ENCODE measurements at regions not wholly inside any gene's neighbourhood (a gene's known extent, or its start where the extent isn't known, plus 50 kb on each side); places are given as distances from the start of the nearest gene placed in this dataset.

- no peak overlapping the region for H3K9ac ChIP-seq
- H3K36me3 ChIP-seq: no peaks in the 10 kb centered on the region
- H4K20me1 ChIP-seq: no peaks in the 10 kb centered on the region
- H3K4me3 ChIP-seq: no peak overlapping the region
- peak overlapping the region in 3 of 11 experiments; percentile 64 to 71 (median 65); a peak in 6 of 22 replicates for H3K4me2 ChIP-seq
- H3K27me3 ChIP-seq: no peaks in the 10 kb centered on the region
- no peak for TF ChIP-seq Cebpa-rat (IDR thresholded peaks at IDR 0.05)
- H3K27ac ChIP-seq: no peak overlapping the region
- H3K4me1 ChIP-seq: peaks cover 11 to 37% (median 27%) of the 10 kb centered on the region in 10 experiments
- no peaks in the 10 kb centered on the region for H3K9me3 ChIP-seq (replicated peaks in 1 of 11)
These were observed 518.6 kb downstream of the MIAT start for GRCh38 chr22:27175974-27176373.

GRCh38 chr22:27179161-27179560, 521.8 kb downstream of the MIAT start:
- Histone ChIP-seq H3K36me3 (no peaks in the 10 kb centered on the region), H3K9me3 (replicated peaks in 1 of 11) (no peaks in the 10 kb centered on the region), H3K4me3 (no peak overlapping the region), H3K9ac (no peak overlapping the region), H3K27ac (no peak overlapping the region), H4K20me1 (no peaks in the 10 kb centered on the region), H3K27me3 (no peaks in the 10 kb centered on the region), H3K4me1 (peaks cover 11 to 32% (median 24%) of the 10 kb centered on the region in 10 experiments), H3K4me2 (no peak overlapping the region)
- no peak for TF ChIP-seq Cebpa-rat (IDR thresholded peaks at IDR 0.05)

- Histone ChIP-seq H3K9me3 (replicated peaks in 1 of 11) (no peaks in the 10 kb centered on the region), H3K4me3 (no peak overlapping the region), H3K27me3 (no peaks in the 10 kb centered on the region), H3K9ac (no peak overlapping the region), H3K27ac (no peak overlapping the region), H3K36me3 (no peaks in the 10 kb centered on the region), H3K4me1 (peaks cover 0 to 10% (median 8%) of the 10 kb centered on the region in 10 experiments; a peak in 12 of 20 replicates), H4K20me1 (no peaks in the 10 kb centered on the region; a peak in 1 of 22 replicates), H3K4me2 (no peak overlapping the region)
- TF ChIP-seq Cebpa-rat (IDR thresholded peaks at IDR 0.05): no peak
These were observed 524.1 kb downstream of the MIAT start for GRCh38 chr22:27181537-27181936.

- H3K36me3 ChIP-seq: no peaks in the 10 kb centered on the region
- H4K20me1 ChIP-seq: no peaks in the 10 kb centered on the region; a peak in 1 of 22 replicates
- peak overlapping the region in 6 of 11 experiments; percentile 4 to 36 (median 28); a peak in 8 of 22 replicates for H3K4me2 ChIP-seq
- peaks cover 0 to 10% (median 8%) of the 10 kb centered on the region in 10 experiments; a peak in 12 of 20 replicates for H3K4me1 ChIP-seq
- no peak overlapping the region for H3K4me3 ChIP-seq
- H3K9ac ChIP-seq: no peak overlapping the region
- no peak overlapping the region for H3K27ac ChIP-seq
- H3K27me3 ChIP-seq: no peaks in the 10 kb centered on the region
- H3K9me3 ChIP-seq (replicated peaks in 1 of 11): no peaks in the 10 kb centered on the region
- no peak for TF ChIP-seq Cebpa-rat (IDR thresholded peaks at IDR 0.05)
These were observed 526.1 kb downstream of the MIAT start for GRCh38 chr22:27183474-27183873.

GRCh38 chr22:27185099-27185709, 527.8 kb downstream of the MIAT start:
- Histone ChIP-seq H4K20me1 (no peaks in the 10 kb centered on the region; a peak in 1 of 22 replicates), H3K9ac (no peak overlapping the region), H3K4me1 (peaks cover 0 to 10% (median 8%) of the 10 kb centered on the region in 10 experiments; a peak in 12 of 20 replicates), H3K4me3 (no peak overlapping the region), H3K27ac (no peak overlapping the region), H3K4me2 (no peak overlapping the region), H3K9me3 (replicated peaks in 1 of 11) (0 out of 22 replicates have a peak, but pooled peaks cover 0 to 1% (median 0%) of the 10 kb centered on the region in 11 experiments), H3K36me3 (no peaks in the 10 kb centered on the region), H3K27me3 (no peaks in the 10 kb centered on the region)
- TF ChIP-seq Cebpa-rat (IDR thresholded peaks at IDR 0.05): no peak

DNA sequence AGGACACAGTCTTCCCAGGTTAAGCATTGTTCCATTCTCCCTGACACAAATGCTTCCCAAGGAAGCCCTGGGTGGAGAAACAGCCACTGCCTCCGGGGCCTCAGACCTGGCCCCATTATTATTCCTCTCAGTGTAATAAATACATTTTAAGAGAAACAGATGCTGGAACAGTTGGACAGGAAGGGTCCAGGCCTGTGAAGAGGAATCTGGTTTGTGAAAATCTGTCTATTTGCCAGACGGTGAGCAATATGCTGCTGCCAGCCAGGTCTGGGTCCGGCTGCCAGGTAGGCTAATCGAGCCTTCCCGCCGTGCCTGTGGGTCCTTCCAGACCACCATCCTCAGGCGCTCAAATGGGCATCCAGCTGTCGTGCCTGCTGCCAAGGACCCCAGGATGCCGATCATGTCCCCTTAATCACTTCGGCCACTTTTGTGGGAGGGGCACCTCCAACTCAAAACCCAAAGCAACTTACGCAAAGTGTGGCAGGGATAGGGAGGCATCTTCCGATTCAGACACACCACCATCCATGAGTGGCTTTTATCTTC, 528.4 kb downstream of the MIAT start:
- H3K4me1 ChIP-seq: peaks cover 0 to 10% (median 8%) of the 10 kb centered on the region in 10 experiments; a peak in 12 of 20 replicates
- no peaks in the 10 kb centered on the region for H3K27me3 ChIP-seq
- no peaks in the 10 kb centered on the region; a peak in 1 of 22 replicates for H4K20me1 ChIP-seq
- peaks cover 0 to 7% (median 3%) of the 10 kb centered on the region in 11 experiments; a peak in 9 of 22 replicates for H3K9me3 ChIP-seq (replicated peaks in 1 of 11)
- no peak overlapping the region for H3K9ac ChIP-seq
- H3K36me3 ChIP-seq: no peaks in the 10 kb centered on the region
- no peak overlapping the region for H3K4me3 ChIP-seq
- no peak for TF ChIP-seq Cebpa-rat (IDR thresholded peaks at IDR 0.05)
- no peak overlapping the region for H3K4me2 ChIP-seq
- no peak overlapping the region for H3K27ac ChIP-seq

GRCh38 chr22:27186643-27187042, 529.3 kb downstream of the MIAT start:
- no peak overlapping the region for H3K4me3 ChIP-seq
- no peaks in the 10 kb centered on the region; a peak in 1 of 22 replicates for H4K20me1 ChIP-seq
- peaks cover 0 to 15% (median 9%) of the 10 kb centered on the region in 11 experiments; a peak in 13 of 22 replicates for H3K9me3 ChIP-seq (replicated peaks in 1 of 11)
- H3K27ac ChIP-seq: no peak overlapping the region
- no peak for TF ChIP-seq Cebpa-rat (IDR thresholded peaks at IDR 0.05)
- no peak overlapping the region for H3K9ac ChIP-seq
- no peaks in the 10 kb centered on the region for H3K36me3 ChIP-seq
- H3K4me2 ChIP-seq: no peak overlapping the region
- H3K27me3 ChIP-seq: no peaks in the 10 kb centered on the region
- peaks cover 0 to 10% (median 8%) of the 10 kb centered on the region in 10 experiments; a peak in 12 of 20 replicates for H3K4me1 ChIP-seq

- Histone ChIP-seq H3K27me3 (no peaks in the 10 kb centered on the region), H3K9me3 (replicated peaks in 1 of 11) (peaks cover 0 to 16% (median 9%) of the 10 kb centered on the region in 11 experiments; a peak in 13 of 22 replicates), H3K9ac (no peak overlapping the region), H3K27ac (no peak overlapping the region), H3K4me1 (no peaks in the 10 kb centered on the region), H3K4me2 (no peak overlapping the region), H3K4me3 (no peak overlapping the region), H3K36me3 (no peaks in the 10 kb centered on the region), H4K20me1 (no peaks in the 10 kb centered on the region; a peak in 1 of 22 replicates)
- TF ChIP-seq Cebpa-rat (IDR thresholded peaks at IDR 0.05): no peak
These were observed 534.9 kb downstream of the MIAT start for GRCh38 chr22:27192135-27192829.

DNA sequence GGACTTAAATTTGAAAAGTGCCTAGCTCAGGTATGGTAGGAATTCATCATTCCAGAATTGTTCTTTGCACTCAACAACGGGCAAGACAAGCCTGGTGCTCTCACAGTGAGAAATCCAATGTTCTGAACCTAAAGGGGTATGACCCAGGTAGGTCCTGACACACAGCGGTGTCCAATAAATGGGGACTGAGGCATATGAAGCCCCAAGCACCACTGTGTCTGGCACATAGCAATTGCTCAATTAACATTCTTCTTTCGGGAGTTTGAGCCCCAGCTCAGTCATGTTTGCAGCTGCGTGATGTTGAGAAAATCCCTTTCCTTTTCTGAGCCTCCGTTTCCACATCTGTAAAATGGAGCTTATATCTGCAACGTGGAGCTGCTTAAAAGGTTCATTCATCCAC, 535.8 kb downstream of the MIAT start:
- Histone ChIP-seq H3K36me3 (no peaks in the 10 kb centered on the region), H3K27ac (no peak overlapping the region)

More for the DNA sequence above, 535.8 kb downstream of the MIAT start:
- Histone ChIP-seq H4K20me1 (no peaks in the 10 kb centered on the region; a peak in 1 of 22 replicates), H3K9me3 (replicated peaks in 1 of 11) (peaks cover 0 to 17% (median 11%) of the 10 kb centered on the region in 11 experiments; a peak in 13 of 22 replicates), H3K4me1 (no peaks in the 10 kb centered on the region), H3K9ac (no peak overlapping the region), H3K27me3 (no peaks in the 10 kb centered on the region), H3K4me2 (no peak overlapping the region), H3K4me3 (no peak overlapping the region)
- no peak for TF ChIP-seq Cebpa-rat (IDR thresholded peaks at IDR 0.05)

Data from BLaER1 treated with 17β-estradiol and CSF1 and Interleukin-3, amounts not matched to agents 10 nM and 100 nM (cell line).